GM13976 (cell line): ENCODE measurements at regions not wholly inside any gene's neighbourhood (a gene's known extent, or its start where the extent isn't known, plus 50 kb on each side); places are given as distances from the start of the nearest gene placed in this dataset.

Experiments used
- DNase-seq: peaks from one replicate; pipeline ENCODE4 v3.0.0; 2012; ENCODE audit warnings: low spot score
- CTCF ChIP-seq: IDR thresholded peaks from 2 replicates; pipeline ENCODE4 v1.5.1; 2012; ENCODE audit warnings: borderline replicate concordance, mild to moderate bottlenecking; ENCODE audit not compliant: insufficient read depth; ENCODE audit errors: extremely low read depth, missing control alignments, control extremely low read depth
- in situ Hi-C: fragments of 300-500 bp; cut with MboI; formaldehyde crosslinking; loops from one replicate; pipeline ENCODE4 v1.12.0; 2022; ENCODE audit warnings: low sequenced_read_pairs, mixed read lengths, inconsistent platforms; ENCODE audit not compliant: unreplicated experiment

- no peak for TF ChIP-seq CTCF
- in situ Hi-C loops = no loop called here
- no peak for DNase-seq
These were observed 444.2 kb upstream of the SLIT2 start for GRCh38 chr4:19807505-19807904.

GRCh38 chr4:19806865-19807264 lies 444.8 kb upstream of the SLIT2 start:
- no peak for DNase-seq
- no peak for TF ChIP-seq CTCF
- in situ Hi-C loops = no loop called here

- no peak for TF ChIP-seq CTCF
- no peak for DNase-seq
- in situ Hi-C loops = no loop called here
These were observed 448.3 kb upstream of the SLIT2 start for GRCh38 chr4:19803406-19803805.

GRCh38 chr4:19793831-19794230 lies 457.9 kb upstream of the SLIT2 start:
- DNase-seq = no peak
- TF ChIP-seq CTCF = no peak
- in situ Hi-C loops = no loop called here

- no peak for TF ChIP-seq CTCF
- no peak for DNase-seq
- in situ Hi-C loops = no loop called here
These were observed 460.1 kb upstream of the SLIT2 start for GRCh38 chr4:19791422-19792123.

GRCh38 chr4:19786616-19787015 lies 465.1 kb upstream of the SLIT2 start:
- no peak for DNase-seq
- in situ Hi-C loops = no loop called here
- no peak for TF ChIP-seq CTCF
